GM21390 (cell line): ENCODE measurements at regions not wholly inside any gene's neighbourhood (a gene's known extent, or its start where the extent isn't known, plus 50 kb on each side); places are given as distances from the start of the nearest gene placed in this dataset.

Experiments
- ATAC-seq: cut with Tn5 transposase; IDR thresholded peaks from one replicate; pipeline ENCODE4 v1.9.1; 2021; ENCODE audit not compliant: unreplicated experiment

- ATAC-seq = no peak
Observed at GRCh38 chr4:30783751-30784150, 63.6 kb downstream of the PCDH7 start.

- no peak for ATAC-seq
Observed at GRCh38 chr4:30789219-30789671, 69.1 kb downstream of the PCDH7 start.

- no peak for ATAC-seq
Observed at GRCh38 chr4:30790123-30790522, 70.0 kb downstream of the PCDH7 start.

GRCh38 chr4:30790998-30791397 is 70.8 kb downstream of the PCDH7 start:
- no peak for ATAC-seq

GRCh38 chr4:30792601-30793000 is 72.4 kb downstream of the PCDH7 start:
- no peak for ATAC-seq

GRCh38 chr4:30801876-30802275 is 81.7 kb downstream of the PCDH7 start:
- ATAC-seq = no peak

GRCh38 chr4:30802622-30803323 is 82.6 kb downstream of the PCDH7 start:
- no peak for ATAC-seq

GRCh38 chr4:30808276-30808675 is 88.1 kb downstream of the PCDH7 start:
- ATAC-seq = no peak

GRCh38 chr4:30811296-30811695 is 91.1 kb downstream of the PCDH7 start:
- ATAC-seq = no peak

- no peak for ATAC-seq
Observed at GRCh38 chr4:30815685-30816084, 95.5 kb downstream of the PCDH7 start.

GRCh38 chr4:30817447-30817846 is 97.3 kb downstream of the PCDH7 start:
- no peak for ATAC-seq

- ATAC-seq = no peak
Observed at GRCh38 chr4:30818541-30818940, 98.4 kb downstream of the PCDH7 start.

- no peak for ATAC-seq
Observed at GRCh38 chr4:30821275-30821674, 101.1 kb downstream of the PCDH7 start.

GRCh38 chr4:30821859-30822612 is 101.9 kb downstream of the PCDH7 start:
- ATAC-seq = no peak

- no peak for ATAC-seq
Observed at GRCh38 chr4:30822911-30823551, 102.9 kb downstream of the PCDH7 start.

GRCh38 chr4:30825008-30825770 is 105.0 kb downstream of the PCDH7 start:
- no peak for ATAC-seq

GRCh38 chr4:30828264-30828926 is 108.2 kb downstream of the PCDH7 start:
- no peak for ATAC-seq

- ATAC-seq = no peak
Observed at GRCh38 chr4:30832639-30833038, 112.5 kb downstream of the PCDH7 start.

GRCh38 chr4:30833206-30833605 is 113.0 kb downstream of the PCDH7 start:
- ATAC-seq = no peak

- no peak for ATAC-seq
Observed at GRCh38 chr4:30835044-30835443, 114.9 kb downstream of the PCDH7 start.

- ATAC-seq = no peak
Observed at GRCh38 chr4:30836231-30836630, 116.1 kb downstream of the PCDH7 start.
